ENCODE measurements at regions not wholly inside any gene's neighbourhood (a gene's known extent, or its start where the extent isn't known, plus 50 kb on each side); places are given as distances from the start of the nearest gene placed in this dataset.
"Not testable (repeated sequence)": the region's sequence is repeated elsewhere in the genome, so short reads cannot be mapped to it uniquely, and the experiment has no call there.

DNA sequence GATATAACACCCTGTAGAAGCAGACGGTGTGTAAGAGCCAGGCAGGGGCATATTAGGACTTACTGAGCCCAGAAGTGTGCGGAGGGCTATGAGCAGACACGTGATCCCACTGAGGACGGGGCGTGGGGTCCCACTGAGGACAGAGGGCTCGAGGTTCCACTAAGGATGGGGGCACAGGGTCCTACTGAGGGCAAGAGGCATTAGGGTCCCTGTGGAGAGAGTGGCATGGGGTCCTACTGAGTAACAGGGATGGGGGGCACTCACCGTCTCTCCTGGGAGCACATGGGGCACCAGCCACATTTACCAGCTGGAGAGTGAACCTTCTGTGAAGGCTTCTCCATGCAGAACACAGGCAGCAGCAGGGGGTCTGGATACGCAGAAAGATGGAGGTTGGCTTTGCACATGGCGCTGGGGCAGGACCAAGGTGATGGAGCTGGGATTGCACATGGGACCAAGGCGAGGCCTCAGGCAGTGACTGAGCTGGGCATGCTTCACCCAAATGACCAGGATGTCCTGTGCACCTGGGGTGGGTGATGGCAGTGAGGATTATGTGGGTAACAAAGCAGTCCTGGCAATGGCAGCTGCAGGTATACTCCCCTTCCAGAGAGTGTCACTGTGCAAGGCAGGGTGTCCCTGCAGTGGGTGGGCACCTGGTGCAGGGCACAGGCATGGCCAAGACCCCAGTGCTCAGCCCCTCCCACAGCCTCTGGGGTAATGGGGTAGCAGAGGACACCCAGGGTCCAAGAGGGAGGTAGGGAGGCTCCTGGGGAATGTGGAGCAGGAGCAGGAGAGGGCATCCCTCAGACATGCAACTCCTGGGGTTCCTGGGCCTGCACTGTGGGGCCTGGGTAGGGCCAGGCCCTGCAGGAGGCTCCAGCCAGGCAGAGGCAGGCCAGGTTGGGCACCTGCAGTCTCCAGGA is 278.1 kb downstream of the TCERG1L start:
- no peak for DNase-seq

DNA sequence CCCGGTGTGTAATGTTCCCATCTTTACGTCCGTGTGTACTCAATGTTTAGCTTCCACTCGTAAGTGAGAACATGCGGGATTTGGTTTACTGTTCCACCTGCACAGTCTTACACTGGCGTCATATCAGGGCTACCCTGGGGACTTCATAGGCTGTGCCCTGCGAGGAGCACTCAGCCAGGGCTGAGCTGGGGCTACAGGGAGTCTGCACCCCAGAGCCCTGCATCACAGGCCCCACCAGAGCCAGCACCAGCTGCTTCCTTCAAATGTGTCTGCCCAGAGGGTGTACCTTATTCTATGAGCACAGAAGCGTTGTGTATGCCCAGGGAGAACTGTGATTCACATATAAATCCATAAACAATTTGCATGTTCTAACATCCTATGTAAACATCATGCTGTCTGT is 277.1 kb downstream of the TCERG1L start:
- DNase-seq, result no peak

DNA sequence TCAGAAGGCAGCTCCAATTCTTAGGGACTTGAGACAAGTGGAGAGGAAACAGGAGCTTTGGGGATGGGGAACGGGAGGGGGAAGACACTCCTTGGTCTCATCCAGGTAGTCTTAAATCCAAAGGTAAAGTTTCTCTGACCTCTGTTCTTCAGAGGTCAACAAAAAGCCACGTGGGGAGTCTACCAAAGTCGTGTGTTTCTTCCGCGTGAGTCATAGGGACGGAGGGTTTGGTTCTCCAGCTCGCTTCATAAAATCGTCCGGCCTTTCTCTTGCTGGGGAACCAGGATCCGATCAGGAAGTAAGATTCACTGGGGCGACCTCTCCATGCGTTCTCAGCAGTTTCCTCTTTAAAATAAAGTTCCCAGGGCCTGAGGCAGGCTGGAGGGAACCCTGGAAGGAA is 275.7 kb downstream of the TCERG1L start:
- no peak for DNase-seq

DNA sequence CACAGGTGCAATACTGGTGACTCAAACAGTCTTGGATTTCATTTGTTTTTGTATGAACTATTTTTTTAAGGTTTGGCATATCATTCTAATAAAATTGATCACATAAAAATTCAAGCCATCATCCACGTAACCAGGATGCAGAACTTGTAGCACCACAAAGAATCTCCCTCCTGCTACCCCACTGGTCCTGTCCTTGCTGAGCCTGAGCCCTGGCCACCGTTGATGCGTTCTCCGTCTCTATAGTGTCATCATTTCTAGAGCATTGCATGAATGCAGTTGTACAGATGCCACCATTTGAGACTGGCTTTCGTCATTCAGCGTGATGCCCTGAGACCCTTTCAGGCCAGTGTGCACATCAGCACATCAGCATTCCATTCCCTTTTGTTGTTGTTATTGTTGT is 273.5 kb downstream of the TCERG1L start:
- DNase-seq, result no peak

DNA sequence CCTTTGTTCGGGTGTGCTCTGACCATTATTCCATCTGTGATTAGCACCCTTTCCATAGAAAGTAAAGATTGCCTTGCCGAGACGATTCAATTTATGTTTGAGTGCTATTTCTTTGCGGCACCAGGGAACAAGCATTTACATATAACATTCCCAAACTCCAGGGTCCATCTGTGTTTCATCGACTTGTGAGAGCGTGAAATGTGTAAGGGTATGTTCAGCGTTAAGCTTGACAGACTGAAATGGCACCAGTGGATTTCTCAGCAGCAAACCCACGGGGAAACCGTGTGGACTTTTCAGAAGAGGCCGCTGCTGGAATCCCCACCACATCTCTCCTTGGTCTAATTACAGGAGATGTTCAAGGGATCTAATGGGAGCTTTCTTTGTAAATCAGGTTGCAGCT is 270.5 kb downstream of the TCERG1L start:
- DNase-seq, result no peak

DNA sequence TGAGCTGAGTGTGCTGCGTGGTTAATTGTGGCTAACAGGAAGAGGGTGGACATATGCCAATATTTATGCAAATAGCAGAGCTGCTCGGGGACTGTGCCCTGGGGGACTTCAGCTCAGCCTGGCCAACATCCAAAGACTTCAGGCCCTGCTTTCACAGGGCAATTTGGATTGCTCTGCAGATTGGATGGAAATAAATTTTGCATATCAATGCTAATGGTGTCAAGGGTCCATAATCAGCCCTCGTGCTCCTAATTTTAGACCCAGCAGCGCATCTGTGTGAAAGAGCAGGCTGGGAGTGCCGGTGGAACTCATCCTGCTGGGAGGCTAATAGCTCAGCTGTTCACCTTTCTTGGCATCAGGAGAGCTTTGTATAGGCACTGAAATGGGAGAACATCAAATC is 270.1 kb downstream of the TCERG1L start:
- DNase-seq, result no peak

DNA sequence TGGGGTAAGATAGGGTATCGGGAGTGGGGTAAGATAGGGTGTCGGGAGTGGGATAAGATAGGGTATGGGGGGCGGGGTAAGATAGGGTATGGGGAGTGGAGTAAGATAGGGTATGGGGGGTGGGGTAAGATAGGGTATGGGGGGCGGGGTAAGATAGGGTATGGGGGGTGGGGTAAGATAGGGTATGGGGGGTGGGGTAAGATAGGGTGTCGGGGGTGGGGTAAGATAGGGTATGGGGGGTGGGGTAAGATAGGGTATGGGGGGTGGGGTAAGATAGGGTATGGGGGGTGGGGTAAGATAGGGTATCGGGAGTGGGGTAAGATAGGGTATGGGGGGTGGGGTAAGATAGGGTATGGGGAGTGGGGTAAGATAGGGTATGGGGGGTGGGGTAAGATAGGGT is 269.5 kb downstream of the TCERG1L start:
- not testable (repeated sequence) for DNase-seq
